ENCODE measurements at regions not wholly inside any gene's neighbourhood (a gene's known extent, or its start where the extent isn't known, plus 50 kb on each side); places are given as distances from the start of the nearest gene placed in this dataset.

GRCh38 chr6:106908386-106908840, 66.1 kb downstream of the CD24 start:
- no peak for DNase-seq (ENCODE audit: low read depth in 2 of 2)
- TF ChIP-seq CTCF (IDR thresholded peaks at IDR 0.05; ENCODE audit: low read depth, low read length) = no peak
- H3K4me3 ChIP-seq (replicated peaks in 1 of 2; ENCODE audit: low read depth in 2 of 2, low read length in 2 of 2) = no peak overlapping the region

DNA sequence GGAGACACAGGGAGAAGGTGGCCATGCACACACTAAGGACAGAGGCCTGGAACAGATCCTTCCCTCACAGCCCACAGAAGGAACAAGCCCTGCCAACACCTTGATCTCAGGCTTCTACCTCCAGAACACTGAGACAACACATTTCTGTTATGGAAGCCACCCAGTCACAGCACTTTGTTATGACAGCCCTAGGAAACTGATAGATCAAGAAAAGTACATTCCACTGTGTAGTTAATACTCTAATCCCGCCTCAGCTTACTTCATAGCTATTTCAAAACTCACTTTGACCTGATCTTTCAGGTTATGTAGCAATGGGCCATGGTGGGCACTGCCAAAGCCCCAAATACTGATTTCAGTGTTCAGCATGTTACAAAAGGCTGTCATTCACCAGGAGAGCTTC, 66.8 kb downstream of the CD24 start:
- TF ChIP-seq CTCF (IDR thresholded peaks at IDR 0.05; ENCODE audit: low read depth, low read length) = no peak
- DNase-seq (ENCODE audit: low read depth in 2 of 2) = no peak
- no peak overlapping the region for H3K4me3 ChIP-seq (replicated peaks in 1 of 2; ENCODE audit: low read depth in 2 of 2, low read length in 2 of 2)

GRCh38 chr6:106906232-106906631, 68.3 kb downstream of the CD24 start:
- DNase-seq (ENCODE audit: low read depth in 2 of 2) = no peak
- no peak for TF ChIP-seq CTCF (IDR thresholded peaks at IDR 0.05; ENCODE audit: low read depth, low read length)
- H3K4me3 ChIP-seq (replicated peaks in 1 of 2; ENCODE audit: low read depth in 2 of 2, low read length in 2 of 2) = no peak overlapping the region

DNA sequence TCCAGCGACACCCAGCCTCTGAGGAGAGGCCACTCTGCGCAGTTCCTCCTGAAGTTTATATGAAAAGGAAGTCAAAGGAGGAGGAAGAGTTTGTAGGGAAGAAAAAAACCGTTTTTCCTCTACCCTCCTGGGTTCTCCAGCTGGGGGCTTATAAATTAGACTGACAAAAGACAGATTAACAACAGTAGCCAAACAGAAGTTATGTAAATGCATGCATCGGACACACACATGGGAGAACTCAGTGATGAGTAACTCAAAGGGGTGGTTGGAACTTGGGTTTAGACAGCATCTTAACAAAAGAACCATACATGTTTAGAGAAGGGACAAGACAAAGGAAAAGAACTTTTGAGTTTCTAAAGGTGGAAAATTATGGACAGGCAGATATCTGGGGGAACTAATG, 71.2 kb downstream of the CD24 start:
- no peak for DNase-seq (ENCODE audit: low read depth in 2 of 2)
- no peak overlapping the region for H3K4me3 ChIP-seq (replicated peaks in 1 of 2; ENCODE audit: low read depth in 2 of 2, low read length in 2 of 2)
- no peak for TF ChIP-seq CTCF (IDR thresholded peaks at IDR 0.05; ENCODE audit: low read depth, low read length)

- DNase-seq (ENCODE audit: low read depth in 2 of 2) = no peak
- no peak for TF ChIP-seq CTCF (IDR thresholded peaks at IDR 0.05; ENCODE audit: low read depth, low read length)
- no peak overlapping the region for H3K4me3 ChIP-seq (replicated peaks in 1 of 2; ENCODE audit: low read depth in 2 of 2, low read length in 2 of 2)
Observed at GRCh38 chr6:106901062-106901461, 73.5 kb downstream of the CD24 start.

DNA sequence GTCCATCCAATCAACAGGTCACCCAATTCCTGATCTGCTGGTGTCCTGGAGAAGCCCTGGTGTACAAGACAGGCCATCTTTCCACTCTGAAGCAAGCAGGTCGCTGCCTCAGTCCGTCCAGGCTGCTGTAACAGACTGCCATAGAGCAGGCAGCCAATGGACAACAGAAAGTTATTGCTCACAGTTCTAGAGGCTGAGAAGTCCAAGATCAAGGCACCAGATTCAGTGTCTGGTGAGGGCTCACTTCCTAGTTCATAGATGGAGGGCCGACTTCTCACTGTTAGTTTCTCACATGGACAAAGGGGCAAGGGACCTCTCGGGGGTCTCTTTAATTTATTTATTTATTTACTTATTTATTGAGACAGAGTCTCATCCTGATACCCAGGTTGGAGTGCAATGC, 74.8 kb downstream of the CD24 start:
- H3K4me3 ChIP-seq (replicated peaks in 1 of 2; ENCODE audit: low read depth in 2 of 2, low read length in 2 of 2) = no peak overlapping the region
- no peak for TF ChIP-seq CTCF (IDR thresholded peaks at IDR 0.05; ENCODE audit: low read depth, low read length)
- no peak for DNase-seq (ENCODE audit: low read depth in 2 of 2)

- H3K4me3 ChIP-seq (replicated peaks in 1 of 2; ENCODE audit: low read depth in 2 of 2, low read length in 2 of 2) = no peak overlapping the region
- no peak for TF ChIP-seq CTCF (IDR thresholded peaks at IDR 0.05; ENCODE audit: low read depth, low read length)
- no peak for DNase-seq (ENCODE audit: low read depth in 2 of 2)
Observed at GRCh38 chr6:106897580-106897979, 76.9 kb downstream of the CD24 start.

Measured in cardiac fibroblast (primary cell).